SK-N-SH (cell line): ENCODE measurements at regions not wholly inside any gene's neighbourhood (a gene's known extent, or its start where the extent isn't known, plus 50 kb on each side); places are given as distances from the start of the nearest gene placed in this dataset.
A peak's percentile ranks its signal among the peaks of the same experiment; 100 is the strongest.

Source experiments
- CTCF ChIA-PET: fragments of 300-600, 350-600 bp; formaldehyde crosslinking; extraction: SDS; loops from one replicate; lab custom pipeline; 2021; lab: Yijun Ruan, JAX
- POLR2A ChIA-PET: fragments of 350-600 bp; sonication (Branson Sonifier 250); formaldehyde crosslinking; extraction: SDS; loops from one replicate; lab custom pipeline; 2020; ENCODE audit warnings: antibody characterized with exemption, inconsistent platforms; lab: Yijun Ruan, JAX
- DNase-seq: peaks from one replicate; pipeline ENCODE4 v3.0.0; 2012
- H2AFZ ChIP-seq: fragments of 200-600 bp; sonication (generic); 2 replicates; pipeline ENCODE4 v1.8.1; 2016; ENCODE audit warnings: antibody characterized with exemption, mild to moderate bottlenecking, low read depth
- H3F3A ChIP-seq: fragments of 200-600 bp; sonication (generic); replicated peaks from 2 replicates; pipeline ENCODE3; 2016; ENCODE audit warnings: antibody characterized with exemption, mild to moderate bottlenecking; ENCODE audit not compliant: insufficient read depth
- H3K27ac ChIP-seq, 2 experiments: fragments of 200-500 bp in 1 of 2; fragments of 200-600 bp in 1 of 2; sonication (Bioruptor generic) in 1 of 2; sonication (generic), shearing (Covaris generic) in 1 of 2; 2 replicates each; pipeline versions ENCODE4 v1.5.1 to v1.6.1; 2014 to 2016; ENCODE audit warnings: low read depth in 2 of 2, inconsistent platforms in 1 of 2, low read length in 1 of 2, mild to moderate bottlenecking in 1 of 2, mixed read lengths in 1 of 2
- H3K27me3 ChIP-seq: fragments of 200-600 bp; sonication (generic), shearing (Covaris generic); 2 replicates; pipeline ENCODE4 v1.6.1; 2016; ENCODE audit warnings: mixed run types; ENCODE audit not compliant: insufficient read depth
- H3K36me3 ChIP-seq, 2 experiments: fragments of 200-500 bp in 1 of 2; fragments of 200-600 bp in 1 of 2; sonication (Bioruptor generic) in 1 of 2; sonication (generic) in 1 of 2; replicated peaks in 1 of 2; 2 replicates each; pipeline versions ENCODE3 to v1.5.1; 2014 to 2016; ENCODE audit warnings: low read length in 1 of 2, mild to moderate bottlenecking in 1 of 2; ENCODE audit not compliant: insufficient read depth in 2 of 2, control insufficient read depth in 1 of 2
- H3K4me1 ChIP-seq, 2 experiments: fragments of 200-500 bp in 1 of 2; fragments of 200-600 bp in 1 of 2; sonication (Bioruptor generic) in 1 of 2; sonication (generic), shearing (Covaris generic) in 1 of 2; 2 replicates each; pipeline versions ENCODE4 v1.5.1 to v1.6.1; 2014 to 2016; ENCODE audit warnings: low read depth in 1 of 2, low read length in 1 of 2, mixed run types in 1 of 2; ENCODE audit not compliant: insufficient read depth in 2 of 2, control insufficient read depth in 1 of 2
- H3K4me2 ChIP-seq: fragments of 200-600 bp; sonication (generic), shearing (Covaris generic); 2 replicates; pipeline ENCODE4 v1.6.1; 2017; ENCODE audit warnings: mixed run types
- H3K4me3 ChIP-seq, 2 experiments: fragments of 200-500 bp in 1 of 2; fragments of 200-600 bp in 1 of 2; sonication (Bioruptor generic) in 1 of 2; sonication (generic), shearing (Covaris generic) in 1 of 2; 2 replicates each; pipeline versions ENCODE4 v1.5.1 to v1.8.1; 2014 to 2016; ENCODE audit warnings: low read depth in 2 of 2, inconsistent platforms in 1 of 2, low read length in 1 of 2, mild to moderate bottlenecking in 1 of 2, mixed read lengths in 1 of 2, moderate library complexity in 1 of 2
- H3K79me2 ChIP-seq: fragments of 200-600 bp; sonication (generic); 2 replicates; pipeline ENCODE4 v1.8.1; 2017; ENCODE audit warnings: mild to moderate bottlenecking; ENCODE audit not compliant: insufficient read depth
- H3K9ac ChIP-seq: fragments of 200-600 bp; sonication (generic); 2 replicates; pipeline ENCODE4 v1.6.1; 2017; ENCODE audit warnings: mixed run types
- H3K9me2 ChIP-seq: fragments of 200-600 bp; sonication (generic); 2 replicates; pipeline ENCODE4 v1.6.1; 2017; ENCODE audit warnings: mixed run types
- H3K9me3 ChIP-seq: fragments of 200-600 bp; sonication (generic); 2 replicates; pipeline ENCODE4 v1.6.1; 2017; ENCODE audit warnings: mixed run types, mild to moderate bottlenecking, moderate library complexity
- H4K20me1 ChIP-seq: fragments of 200-600 bp; sonication (generic); 2 replicates; pipeline ENCODE4 v1.6.1; 2017; ENCODE audit warnings: mild to moderate bottlenecking, mixed run types; ENCODE audit not compliant: insufficient read depth
- CHD2 ChIP-seq: fragments of 150-350 bp; IDR thresholded peaks from 2 replicates; pipeline ENCODE4 v1.6.1; 2018; ENCODE audit warnings: low read length; ENCODE audit not compliant: partially characterized antibody
- CTCF ChIP-seq: fragments of 200-600 bp; sonication (generic); IDR thresholded peaks from 2 replicates; pipeline ENCODE4 v1.6.1; 2017; ENCODE audit warnings: antibody characterized with exemption, mild to moderate bottlenecking, moderate library complexity
- ELF1 ChIP-seq: IDR thresholded peaks from 2 replicates; pipeline ENCODE4 v1.4.0; 2012
- EP300 ChIP-seq, 2 experiments: IDR thresholded peaks; 2 replicates each; pipeline versions ENCODE4 v1.4.0 to v1.6.1; 2012; ENCODE audit warnings: borderline replicate concordance in 1 of 2, low read depth in 1 of 2, low read length in 1 of 2
- EZH2phosphoT487 ChIP-seq: fragments of 200-600 bp; sonication (generic); IDR thresholded peaks from 2 replicates; pipeline ENCODE4 v1.6.1; 2017; ENCODE audit warnings: low read depth, mixed run types, mild to moderate bottlenecking, antibody characterized with exemption, moderate library complexity, borderline replicate concordance
- FOSL2 ChIP-seq: IDR thresholded peaks from 2 replicates; pipeline ENCODE4 v1.4.0; 2012; ENCODE audit warnings: low read depth, mild to moderate bottlenecking, moderate library complexity, borderline replicate concordance
- FOXJ3 ChIP-seq: sonication (generic); formaldehyde crosslinking; IDR thresholded peaks from 2 replicates; pipeline ENCODE4 v1.5.1; 2020; ENCODE audit warnings: mild to moderate bottlenecking, missing genetic modification reagents
- FOXM1 ChIP-seq: IDR thresholded peaks from 2 replicates; pipeline ENCODE4 v1.4.0; 2012; ENCODE audit warnings: low read depth, mild to moderate bottlenecking
- GABPA ChIP-seq: IDR thresholded peaks from 2 replicates; pipeline ENCODE4 v1.4.0; 2012; ENCODE audit warnings: low read depth, mild to moderate bottlenecking
- GATA2 ChIP-seq: sonication (generic); formaldehyde crosslinking; IDR thresholded peaks from 2 replicates; pipeline ENCODE4 v1.5.0; 2020; ENCODE audit warnings: mild to moderate bottlenecking, missing genetic modification reagents
- JUND ChIP-seq: IDR thresholded peaks from 2 replicates; pipeline ENCODE4 v1.4.0; 2012
- MAX ChIP-seq: IDR thresholded peaks from 2 replicates; pipeline ENCODE4 v1.4.0; 2012; ENCODE audit warnings: low read depth
- MEF2A ChIP-seq: IDR thresholded peaks from 2 replicates; pipeline ENCODE4 v1.4.0; 2012; ENCODE audit warnings: low read depth, borderline replicate concordance
- MXI1 ChIP-seq: IDR thresholded peaks from 2 replicates; pipeline ENCODE4 v1.6.1; 2012; ENCODE audit warnings: mild to moderate bottlenecking, low read depth, low read length, improper control_type of control experiment
- NFIC ChIP-seq: IDR thresholded peaks from 2 replicates; pipeline ENCODE4 v1.4.0; 2012; ENCODE audit warnings: borderline replicate concordance
- NRF1 ChIP-seq: IDR thresholded peaks from 2 replicates; pipeline ENCODE4 v1.6.1; 2012; ENCODE audit warnings: low read depth, mild to moderate bottlenecking, low read length
- PBX3 ChIP-seq: IDR thresholded peaks from 2 replicates; pipeline ENCODE4; 2012
- POLR2AphosphoS5 ChIP-seq: IDR thresholded peaks from 2 replicates; pipeline ENCODE4 v1.6.1; 2012; ENCODE audit warnings: low read depth, low read length
- RAD21 ChIP-seq: IDR thresholded peaks from 2 replicates; pipeline ENCODE4 v1.6.1; 2012; ENCODE audit warnings: mild to moderate bottlenecking, low read length
- RCOR1 ChIP-seq: fragments of 150-350 bp; IDR thresholded peaks from 2 replicates; pipeline ENCODE4 v1.6.1; 2017; ENCODE audit warnings: antibody characterized with exemption, low read length
- REST ChIP-seq: IDR thresholded peaks from 2 replicates; pipeline ENCODE4 v1.6.1; 2012; ENCODE audit warnings: mild to moderate bottlenecking, low read depth, low read length, moderate library complexity
- RFX5 ChIP-seq: IDR thresholded peaks from 2 replicates; pipeline ENCODE4 v1.6.1; 2012; ENCODE audit warnings: mild to moderate bottlenecking, improper control_type of control experiment, low read length
- RXRA ChIP-seq: IDR thresholded peaks from 2 replicates; pipeline ENCODE4 v1.4.0; 2012; ENCODE audit warnings: low read depth, mild to moderate bottlenecking, borderline replicate concordance
- SIN3A ChIP-seq: IDR thresholded peaks from 2 replicates; pipeline ENCODE4 v1.6.1; 2012; ENCODE audit warnings: low read depth, mild to moderate bottlenecking, low read length, moderate library complexity, borderline replicate concordance
- TAF1 ChIP-seq: IDR thresholded peaks from 2 replicates; pipeline ENCODE4 v1.6.1; 2012; ENCODE audit warnings: low read depth, mild to moderate bottlenecking, low read length, moderate library complexity, borderline replicate concordance
- TCF12 ChIP-seq: IDR thresholded peaks from 2 replicates; pipeline ENCODE4 v1.4.0; 2012
- TEAD4 ChIP-seq: IDR thresholded peaks from 2 replicates; pipeline ENCODE4 v1.4.0; 2012; ENCODE audit warnings: mild to moderate bottlenecking, borderline replicate concordance; ENCODE audit not compliant: insufficient read depth
- USF1 ChIP-seq: IDR thresholded peaks from 2 replicates; pipeline ENCODE4 v1.4.0; 2012; ENCODE audit warnings: low read depth, borderline replicate concordance
- YY1 ChIP-seq: IDR thresholded peaks from 2 replicates; pipeline ENCODE4 v1.4.0; 2012; ENCODE audit warnings: low read depth, mild to moderate bottlenecking
- WGBS: methylation state at CpG from one replicate; pipeline ENCODE4 v1.1.6; 2017; ENCODE audit warnings: low lambda C conversion rate; 5-methylcytosine and 5-hydroxymethylcytosine counted together

GRCh38 chr2:12317814-12318426 lies 398.8 kb upstream of the TRIB2 start:
- H3K79me2 ChIP-seq: no peaks in the 10 kb centered on the region
- no peaks in the 10 kb centered on the region for H3K9me2 ChIP-seq
- H3K27ac ChIP-seq: peak overlapping the region in 1 of 2 experiments; percentile 89; a peak in 2 of 4 replicates
- H3K36me3 ChIP-seq: no peaks in the 10 kb centered on the region
- CTCF ChIA-PET: no interaction called here
- DNase-seq: no peak
- H3K4me2 ChIP-seq: peak overlapping the region; percentile 44
- H3K9me3 ChIP-seq: no peaks in the 10 kb centered on the region
- POLR2A ChIA-PET: no interaction called here
- H3K4me1 ChIP-seq: peaks cover 6 to 42% of the 10 kb centered on the region in 2 experiments; a peak in 2 of 4 replicates
- WGBS: 52% methylated on average over 6 of the region's 6 CpGs
- peaks cover 33% of the 10 kb centered on the region for H3F3A ChIP-seq
- H2AFZ ChIP-seq: peak overlapping the region; percentile 72
- H4K20me1 ChIP-seq: no peaks in the 10 kb centered on the region
- H3K9ac ChIP-seq: peak overlapping the region; percentile 31; the same call in 1 of the 2 replicates
- no peak overlapping the region for H3K4me3 ChIP-seq
- H3K27me3 ChIP-seq: no peaks in the 10 kb centered on the region
- TF ChIP-seq RXRA: no peak
- peak; percentile 62 for TF ChIP-seq JUND
- TF ChIP-seq CHD2: no peak
- TF ChIP-seq RFX5: no peak
- no peak for TF ChIP-seq TEAD4
- no peak for TF ChIP-seq GABPA
- no peak for TF ChIP-seq FOXM1
- TF ChIP-seq TAF1: no peak
- TF ChIP-seq GATA2 (CRISPR knock-in tag): no peak
- TF ChIP-seq EP300 (IDR thresholded peaks at IDR 0.05; ENCODE audit: borderline replicate concordance in 1 of 2, low read depth in 1 of 2, low read length in 1 of 2): peak in 1 of 2 experiments; percentile 71; a peak in 2 of 4 replicates
- no peak for TF ChIP-seq POLR2AphosphoS5
- no peak for TF ChIP-seq ELF1
- peak; percentile 31; the same call in 1 of the 2 replicates for TF ChIP-seq MAX
- no peak for TF ChIP-seq NRF1
- peak; percentile 69 for TF ChIP-seq NFIC
- no peak for TF ChIP-seq CTCF
- TF ChIP-seq SIN3A: no peak
- no peak for TF ChIP-seq FOXJ3 (CRISPR knock-in tag)
- TF ChIP-seq PBX3: peak; percentile 24; the same call in 1 of the 2 replicates
- TF ChIP-seq YY1: peak; percentile 78; the same call in 1 of the 2 replicates
- no peak for TF ChIP-seq MXI1
- no peak for TF ChIP-seq USF1
- peak; percentile 68 for TF ChIP-seq TCF12
- TF ChIP-seq RAD21: no peak
- TF ChIP-seq FOSL2: peak; percentile 73
- TF ChIP-seq EZH2phosphoT487: no peak
- no peak for TF ChIP-seq RCOR1
- no peak for TF ChIP-seq MEF2A
- TF ChIP-seq REST: no peak
